DMS153 treated with DMSO at 0.1 percent for 48 hours (cell line): ENCODE measurements at regions not wholly inside any gene's neighbourhood (a gene's known extent, or its start where the extent isn't known, plus 50 kb on each side); places are given as distances from the start of the nearest gene placed in this dataset.

ENCODE experiments used
- DNase-seq: peaks from one replicate; lab custom pipeline; 2025; ENCODE audit not compliant: unreplicated experiment; lab: John Stamatoyannopoulos, UW

- no peak for DNase-seq
Measured at GRCh38 chr9:28883234-28883633, 1310.0 kb upstream of the C9orf72 start.

GRCh38 chr9:28887188-28887884 lies 1314.1 kb upstream of the C9orf72 start:
- DNase-seq = no peak

DNA sequence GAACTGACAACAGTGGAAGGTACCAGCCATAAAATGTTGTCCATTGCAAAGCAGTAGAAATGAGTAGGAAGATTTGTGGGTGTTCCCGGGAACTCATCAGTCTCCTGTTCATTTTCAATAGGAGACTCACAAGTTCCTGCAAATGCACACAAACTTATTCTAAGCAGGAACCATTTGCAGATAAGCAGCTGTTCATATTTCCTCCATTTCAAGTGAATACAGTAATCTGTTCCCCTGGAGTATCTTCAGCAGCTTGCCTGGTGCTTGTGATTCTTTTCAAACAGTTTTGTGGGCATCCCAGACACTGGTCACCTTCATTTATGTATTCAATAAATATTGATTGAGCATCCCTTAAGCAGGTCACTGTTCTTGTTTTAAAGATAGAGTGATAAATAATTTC lies 1315.5 kb upstream of the C9orf72 start:
- DNase-seq = no peak

- DNase-seq = no peak
Measured at GRCh38 chr9:28892538-28892937, 1319.3 kb upstream of the C9orf72 start.

- no peak for DNase-seq
Measured at GRCh38 chr9:28899267-28899666, 1326.0 kb upstream of the C9orf72 start.

DNA sequence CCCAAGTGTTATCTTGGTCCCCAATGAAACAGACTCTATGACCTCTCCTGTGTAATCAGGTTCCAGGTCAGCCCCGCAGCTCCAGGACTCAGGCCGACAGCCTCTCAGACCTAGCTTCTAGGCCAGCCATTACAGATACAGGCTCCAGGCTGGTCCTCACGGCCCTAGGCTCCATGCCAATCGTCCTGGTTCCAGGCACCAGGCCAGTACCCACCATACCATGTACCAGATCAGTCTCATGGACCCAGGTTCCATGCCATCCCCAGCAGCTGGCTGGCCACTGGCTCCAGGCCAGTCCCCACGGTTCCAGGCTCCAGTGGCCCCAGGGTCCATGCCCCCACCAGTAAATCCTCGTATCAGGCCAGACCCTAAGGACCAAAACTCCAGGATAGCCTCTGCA lies 1326.6 kb upstream of the C9orf72 start:
- DNase-seq = no peak

DNA sequence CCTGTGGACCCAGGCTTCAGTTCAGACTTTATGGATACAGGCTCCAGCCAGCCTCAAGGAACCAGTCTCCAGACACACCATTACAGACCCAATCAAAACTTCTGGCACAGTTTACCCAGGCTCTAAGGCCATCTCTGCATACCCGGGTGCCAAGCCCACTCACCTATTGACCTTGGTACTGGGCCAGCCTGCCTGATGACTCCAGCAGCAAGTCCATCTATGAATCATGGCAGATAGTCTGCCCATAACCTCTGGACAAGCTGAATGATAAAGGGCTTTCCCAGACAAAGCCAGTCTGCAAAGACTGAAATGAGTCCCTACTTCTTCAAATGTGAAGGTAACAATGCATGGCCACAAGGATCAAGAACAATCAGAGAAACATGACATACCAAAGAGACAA lies 1327.1 kb upstream of the C9orf72 start:
- no peak for DNase-seq

GRCh38 chr9:28909526-28909925 lies 1336.2 kb upstream of the C9orf72 start:
- no peak for DNase-seq

- no peak for DNase-seq
Measured at GRCh38 chr9:28912621-28913020, 1339.3 kb upstream of the C9orf72 start.

GRCh38 chr9:28915202-28915930 lies 1342.1 kb upstream of the C9orf72 start:
- no peak for DNase-seq

DNA sequence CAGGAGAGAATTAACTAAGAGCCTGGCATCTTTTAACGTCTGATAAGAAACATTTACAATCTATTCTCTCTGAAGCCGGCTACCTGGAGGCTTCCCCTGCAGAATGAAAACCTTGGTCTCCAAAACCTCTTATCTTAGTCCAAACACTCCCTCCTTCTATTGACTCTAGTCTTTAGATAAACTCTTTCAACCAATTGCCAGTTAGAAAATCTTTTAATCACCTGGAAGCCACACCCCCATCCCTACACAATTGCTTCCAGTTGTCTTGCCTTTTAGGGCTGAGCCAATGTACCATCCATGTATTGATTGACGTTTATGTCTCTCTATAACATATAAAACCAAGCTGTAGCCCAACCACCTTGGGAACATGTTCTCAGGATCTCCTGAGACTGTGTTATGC lies 1343.1 kb upstream of the C9orf72 start:
- no peak for DNase-seq

DNA sequence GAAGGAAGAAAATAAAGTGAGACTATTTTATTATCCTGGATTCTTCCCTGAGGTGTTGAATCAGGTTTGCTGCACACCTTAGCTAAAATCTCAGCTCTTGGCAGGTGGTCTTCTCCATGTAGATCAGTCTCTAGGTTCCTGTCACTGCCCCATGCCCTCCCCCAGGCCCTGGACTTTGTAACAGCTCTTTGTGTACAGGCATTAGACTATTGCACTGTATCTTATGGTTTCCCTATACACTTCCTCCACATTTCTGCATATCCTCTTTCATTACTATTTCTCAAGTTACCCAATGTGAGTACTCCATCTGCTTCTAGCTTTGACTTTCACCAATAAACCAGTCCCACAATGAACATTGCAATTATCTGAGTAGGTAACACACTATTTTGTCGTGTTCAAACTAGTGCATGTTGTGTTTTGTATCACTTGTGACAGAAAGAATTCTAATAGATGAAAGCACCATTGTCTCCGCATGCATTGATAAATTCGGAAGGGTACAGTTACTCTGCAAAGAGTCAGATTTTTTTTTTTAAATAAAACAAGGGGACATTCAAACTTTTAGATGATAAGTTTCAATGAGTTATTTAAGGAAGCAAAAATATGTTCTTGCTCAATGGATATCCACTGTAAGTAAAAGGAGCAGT lies 1348.7 kb upstream of the C9orf72 start:
- DNase-seq = no peak

GRCh38 chr9:28922891-28923290 lies 1349.6 kb upstream of the C9orf72 start:
- DNase-seq = no peak

- DNase-seq = no peak
Measured at GRCh38 chr9:28923351-28923750, 1350.1 kb upstream of the C9orf72 start.

- DNase-seq = no peak
Measured at GRCh38 chr9:28925157-28925556, 1351.9 kb upstream of the C9orf72 start.

- DNase-seq = no peak
Measured at GRCh38 chr9:28926306-28926705, 1353.0 kb upstream of the C9orf72 start.

DNA sequence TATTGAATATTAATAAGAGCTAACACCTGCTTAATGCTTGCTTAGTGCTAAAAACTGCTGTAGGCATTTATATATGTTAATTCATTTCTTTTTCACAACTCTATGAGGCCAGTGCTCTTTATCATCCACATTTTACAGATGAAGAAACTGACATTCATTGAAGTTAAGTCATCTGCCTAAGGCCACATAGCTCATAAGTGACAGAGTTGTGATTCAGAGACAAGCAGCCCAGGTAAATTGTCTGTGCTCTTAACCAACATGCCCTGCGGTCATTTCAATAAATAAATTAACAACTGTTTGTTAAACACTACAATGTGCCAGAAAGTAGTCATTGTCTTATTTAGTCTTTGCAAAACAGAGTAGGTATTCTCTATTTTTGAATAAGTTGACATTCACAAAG lies 1354.4 kb upstream of the C9orf72 start:
- DNase-seq = no peak

- no peak for DNase-seq
Measured at GRCh38 chr9:28929433-28929832, 1356.2 kb upstream of the C9orf72 start.

- no peak for DNase-seq
Measured at GRCh38 chr9:28930766-28931165, 1357.5 kb upstream of the C9orf72 start.

DNA sequence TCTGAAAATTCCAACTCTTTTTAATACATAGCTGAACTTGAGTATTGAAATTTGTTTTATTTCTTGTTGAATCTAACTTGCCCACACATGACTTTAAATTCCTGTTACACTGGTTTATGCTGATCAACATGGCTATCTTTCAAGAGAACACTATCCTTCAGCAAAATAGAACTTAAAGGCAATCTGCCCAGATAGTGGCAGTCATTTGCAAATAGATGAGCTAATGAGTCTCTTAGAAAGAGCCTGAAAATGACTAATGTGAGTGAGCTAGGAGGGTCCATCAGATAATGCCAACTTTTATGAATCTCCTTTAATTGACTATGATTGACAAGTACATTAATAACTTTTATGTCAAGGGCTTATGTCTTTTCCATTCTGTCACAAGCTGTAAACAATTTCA lies 1360.8 kb upstream of the C9orf72 start:
- DNase-seq = no peak

DNA sequence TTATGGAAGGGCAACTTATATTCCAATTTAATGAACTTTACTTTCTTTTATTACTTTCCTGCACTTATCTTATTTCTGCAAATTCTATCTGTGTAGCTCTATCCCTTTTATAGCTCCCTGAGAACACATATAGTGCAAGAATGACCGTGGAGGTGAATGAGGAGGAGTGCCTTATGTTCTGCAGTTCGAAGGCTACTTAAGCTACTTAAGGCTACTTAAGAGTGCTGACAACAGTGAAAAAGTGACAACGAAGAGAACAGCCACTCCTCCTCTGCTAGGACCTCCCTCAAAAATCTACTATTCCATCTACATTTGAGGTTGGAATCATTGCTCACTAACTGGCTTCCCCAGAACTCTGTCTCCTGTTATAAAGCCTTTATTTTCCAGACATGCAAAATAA lies 1365.7 kb upstream of the C9orf72 start:
- no peak for DNase-seq

- DNase-seq = no peak
Measured at GRCh38 chr9:28941856-28942255, 1368.6 kb upstream of the C9orf72 start.
